Astrocyte (in vitro differentiated cells and primary cell): ENCODE measurements at regions not wholly inside any gene's neighbourhood (a gene's known extent, or its start where the extent isn't known, plus 50 kb on each side); places are given as distances from the start of the nearest gene placed in this dataset.

ENCODE experiments used
- DNase-seq: peaks from one replicate; pipeline ENCODE4 v3.0.0-alpha.2; 2010; ENCODE audit warnings: low read depth
- FAIRE-seq: peaks from 2 replicates; lab custom pipeline; 2011; peaks lifted over from hg19 to GRCh38; lab: Jason Lieb, UNC
- H2AFZ ChIP-seq: 2 replicates; pipeline ENCODE4 v1.6.0; 2012; ENCODE audit warnings: low read depth, low read length, inconsistent platforms
- H3K27ac ChIP-seq: 2 replicates; pipeline ENCODE4 v1.5.1; 2011; ENCODE audit warnings: low read depth, low read length, inconsistent platforms
- H3K27me3 ChIP-seq: 2 replicates; pipeline ENCODE4 v1.6.0; 2011; ENCODE audit warnings: low read length, inconsistent platforms; ENCODE audit not compliant: insufficient read depth
- H3K36me3 ChIP-seq: 2 replicates; pipeline ENCODE4 v1.5.1; 2011; ENCODE audit warnings: low read length, inconsistent platforms; ENCODE audit not compliant: insufficient read depth
- H3K4me1 ChIP-seq: 2 replicates; pipeline ENCODE4 v1.5.1; 2011; ENCODE audit warnings: low read length, inconsistent platforms; ENCODE audit not compliant: insufficient read depth
- H3K4me2 ChIP-seq: 2 replicates; pipeline ENCODE4 v1.6.0; 2012; ENCODE audit warnings: low read length, inconsistent platforms
- H3K4me3 ChIP-seq: 2 replicates; pipeline ENCODE4 v1.5.1; 2011; ENCODE audit warnings: low read depth, mild to moderate bottlenecking, low read length, inconsistent platforms; ENCODE audit not compliant: insufficient read depth
- H3K79me2 ChIP-seq: 2 replicates; pipeline ENCODE4 v1.6.0; 2012; ENCODE audit warnings: mild to moderate bottlenecking, low read length, inconsistent platforms; ENCODE audit not compliant: insufficient read depth
- H3K9ac ChIP-seq: 2 replicates; pipeline ENCODE4 v1.6.0; 2012; ENCODE audit warnings: mild to moderate bottlenecking, low read length, inconsistent platforms
- H3K9me3 ChIP-seq: 2 replicates; pipeline ENCODE4 v1.5.1; 2012; ENCODE audit warnings: low read depth, mild to moderate bottlenecking, low read length, inconsistent platforms; ENCODE audit not compliant: insufficient read depth
- H4K20me1 ChIP-seq: 2 replicates; pipeline ENCODE4 v1.6.0; 2012; ENCODE audit warnings: low read length, inconsistent platforms; ENCODE audit not compliant: insufficient read depth
- H3K27ac Mint-ChIP-seq: one replicate; pipeline ENCODE4 v1.8.0; 2021; ENCODE audit warnings: mild to moderate bottlenecking, mixed read lengths; ENCODE audit not compliant: unreplicated experiment
- H3K27me3 Mint-ChIP-seq: one replicate; pipeline ENCODE4 v1.8.0; 2021; ENCODE audit warnings: low read depth, mixed read lengths; ENCODE audit not compliant: unreplicated experiment
- H3K36me3 Mint-ChIP-seq: one replicate; pipeline ENCODE4 v1.8.0; 2021; ENCODE audit warnings: low read depth, mixed read lengths; ENCODE audit not compliant: unreplicated experiment
- H3K4me1 Mint-ChIP-seq: one replicate; pipeline ENCODE4 v1.8.0; 2021; ENCODE audit warnings: low read depth, mixed read lengths; ENCODE audit not compliant: unreplicated experiment
- H3K4me3 Mint-ChIP-seq: one replicate; pipeline ENCODE4 v1.8.0; 2021; ENCODE audit warnings: mild to moderate bottlenecking, moderate library complexity, mixed read lengths; ENCODE audit not compliant: unreplicated experiment
- H3K9me3 Mint-ChIP-seq: one replicate; pipeline ENCODE4 v1.8.0; 2021; ENCODE audit warnings: mild to moderate bottlenecking, mixed read lengths; ENCODE audit not compliant: unreplicated experiment
- EZH2 ChIP-seq: IDR thresholded peaks from 2 replicates; pipeline ENCODE4 v1.6.1; 2012; ENCODE audit warnings: mild to moderate bottlenecking, low read length, inconsistent platforms; ENCODE audit not compliant: insufficient read depth
- TF ChIP-seq, protein P1 (sequence below): IDR thresholded peaks from 2 replicates; pipeline ENCODE4 v1.5.1; 2011; ENCODE audit warnings: low read depth, mild to moderate bottlenecking, inconsistent platforms, low read length, moderate library complexity; ENCODE audit not compliant: insufficient read depth

- no peaks in the 10 kb centered on the region for H4K20me1 ChIP-seq
- no peaks in the 10 kb centered on the region for H3K27me3 Mint-ChIP-seq
- H3K4me2 ChIP-seq, result no peak overlapping the region
- no peak overlapping the region for H3K27ac ChIP-seq
- TF ChIP-seq, protein P1, sequence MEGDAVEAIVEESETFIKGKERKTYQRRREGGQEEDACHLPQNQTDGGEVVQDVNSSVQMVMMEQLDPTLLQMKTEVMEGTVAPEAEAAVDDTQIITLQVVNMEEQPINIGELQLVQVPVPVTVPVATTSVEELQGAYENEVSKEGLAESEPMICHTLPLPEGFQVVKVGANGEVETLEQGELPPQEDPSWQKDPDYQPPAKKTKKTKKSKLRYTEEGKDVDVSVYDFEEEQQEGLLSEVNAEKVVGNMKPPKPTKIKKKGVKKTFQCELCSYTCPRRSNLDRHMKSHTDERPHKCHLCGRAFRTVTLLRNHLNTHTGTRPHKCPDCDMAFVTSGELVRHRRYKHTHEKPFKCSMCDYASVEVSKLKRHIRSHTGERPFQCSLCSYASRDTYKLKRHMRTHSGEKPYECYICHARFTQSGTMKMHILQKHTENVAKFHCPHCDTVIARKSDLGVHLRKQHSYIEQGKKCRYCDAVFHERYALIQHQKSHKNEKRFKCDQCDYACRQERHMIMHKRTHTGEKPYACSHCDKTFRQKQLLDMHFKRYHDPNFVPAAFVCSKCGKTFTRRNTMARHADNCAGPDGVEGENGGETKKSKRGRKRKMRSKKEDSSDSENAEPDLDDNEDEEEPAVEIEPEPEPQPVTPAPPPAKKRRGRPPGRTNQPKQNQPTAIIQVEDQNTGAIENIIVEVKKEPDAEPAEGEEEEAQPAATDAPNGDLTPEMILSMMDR, result no peak
- no peak for TF ChIP-seq EZH2
- no peak overlapping the region for H3K4me3 ChIP-seq
- DNase-seq, result no peak
- no peaks in the 10 kb centered on the region for H3K27me3 ChIP-seq
- no peaks in the 10 kb centered on the region for H3K9me3 ChIP-seq
- H3K9me3 Mint-ChIP-seq, result no peaks in the 10 kb centered on the region
- H3K36me3 ChIP-seq, result no peaks in the 10 kb centered on the region
- no peaks in the 10 kb centered on the region for H3K36me3 Mint-ChIP-seq
- no peaks in the 10 kb centered on the region for H3K4me1 Mint-ChIP-seq
- FAIRE-seq, result no peak
- no peak overlapping the region for H3K9ac ChIP-seq
- H3K4me1 ChIP-seq, result no peaks in the 10 kb centered on the region
- no peak overlapping the region for H3K4me3 Mint-ChIP-seq
- H2AFZ ChIP-seq, result no peak overlapping the region
- no peaks in the 10 kb centered on the region for H3K79me2 ChIP-seq
- no peak overlapping the region for H3K27ac Mint-ChIP-seq
Measured at GRCh38 chr7:86209036-86209435, 434.7 kb upstream of the GRM3 start.

DNA sequence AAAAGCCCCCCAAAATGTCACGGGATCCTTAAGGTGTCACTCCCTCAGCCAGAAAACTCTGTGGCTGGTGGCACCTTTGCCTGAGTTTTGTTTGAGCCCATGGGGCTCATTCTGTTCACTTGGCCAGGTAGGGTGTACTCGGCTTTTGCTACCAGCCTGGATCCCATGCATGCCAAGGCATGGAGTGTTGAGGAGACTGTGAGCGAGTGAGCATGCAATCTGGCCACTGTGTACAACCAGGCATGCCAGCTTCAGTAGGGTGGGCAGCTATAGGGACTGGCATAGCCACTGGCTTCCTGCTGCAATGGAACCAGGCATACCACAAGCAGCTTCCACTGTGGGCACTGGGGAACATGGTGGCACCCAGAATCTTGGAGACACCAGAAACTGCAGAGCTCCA, 436.0 kb upstream of the GRM3 start:
- no peak overlapping the region for H3K9ac ChIP-seq
- no peak overlapping the region for H3K4me3 ChIP-seq
- Mint-ChIP-seq H3K27ac (no peak overlapping the region), H3K27me3 (no peaks in the 10 kb centered on the region), H3K4me1 (no peaks in the 10 kb centered on the region), H3K9me3 (no peaks in the 10 kb centered on the region), H3K36me3 (no peaks in the 10 kb centered on the region), H3K4me3 (no peak overlapping the region)
- no peak overlapping the region for H3K27ac ChIP-seq
- no peak for DNase-seq
- no peak for TF ChIP-seq EZH2
- H4K20me1 ChIP-seq, result no peaks in the 10 kb centered on the region
- no peak overlapping the region for H3K4me2 ChIP-seq
- H3K79me2 ChIP-seq, result no peaks in the 10 kb centered on the region
- no peak for FAIRE-seq
- no peaks in the 10 kb centered on the region for H3K4me1 ChIP-seq
- peaks cover 1% of the 10 kb centered on the region for H3K9me3 ChIP-seq
- no peaks in the 10 kb centered on the region for H3K27me3 ChIP-seq
- H2AFZ ChIP-seq, result no peak overlapping the region
- no peaks in the 10 kb centered on the region for H3K36me3 ChIP-seq

GRCh38 chr7:86202833-86203232, 440.9 kb upstream of the GRM3 start:
- Mint-ChIP-seq H3K4me3 (no peak overlapping the region), H3K4me1 (no peaks in the 10 kb centered on the region), H3K9me3 (peaks cover 4% of the 10 kb centered on the region), H3K27ac (no peak overlapping the region), H3K27me3 (no peaks in the 10 kb centered on the region), H3K36me3 (no peaks in the 10 kb centered on the region)
- Histone ChIP-seq H3K36me3 (no peaks in the 10 kb centered on the region), H3K9ac (no peak overlapping the region), H4K20me1 (no peaks in the 10 kb centered on the region), H3K4me1 (no peaks in the 10 kb centered on the region), H3K4me3 (no peak overlapping the region), H2AFZ (no peak overlapping the region), H3K27ac (no peak overlapping the region), H3K79me2 (no peaks in the 10 kb centered on the region), H3K9me3 (peaks cover 10% of the 10 kb centered on the region), H3K27me3 (no peaks in the 10 kb centered on the region), H3K4me2 (no peak overlapping the region)
- TF ChIP-seq, protein P1, result no peak
- TF ChIP-seq EZH2, result no peak
- FAIRE-seq (no peak), DNase-seq (no peak)
